ENCODE measurements at regions not wholly inside any gene's neighbourhood (a gene's known extent, or its start where the extent isn't known, plus 50 kb on each side); places are given as distances from the start of the nearest gene placed in this dataset.

- no peaks in the 10 kb centered on the region for H3K4me1 Mint-ChIP-seq (ENCODE audit: low read depth, unreplicated experiment)
- H3K9me3 Mint-ChIP-seq (ENCODE audit: unreplicated experiment), result peaks cover 4% of the 10 kb centered on the region
- H3K4me3 Mint-ChIP-seq (ENCODE audit: unreplicated experiment), result no peak overlapping the region
- no peak for DNase-seq
- H3K27me3 Mint-ChIP-seq (ENCODE audit: unreplicated experiment), result peaks cover 5% of the 10 kb centered on the region
- H3K36me3 Mint-ChIP-seq (ENCODE audit: unreplicated experiment), result peaks cover 4% of the 10 kb centered on the region
- TF ChIP-seq, protein P1, sequence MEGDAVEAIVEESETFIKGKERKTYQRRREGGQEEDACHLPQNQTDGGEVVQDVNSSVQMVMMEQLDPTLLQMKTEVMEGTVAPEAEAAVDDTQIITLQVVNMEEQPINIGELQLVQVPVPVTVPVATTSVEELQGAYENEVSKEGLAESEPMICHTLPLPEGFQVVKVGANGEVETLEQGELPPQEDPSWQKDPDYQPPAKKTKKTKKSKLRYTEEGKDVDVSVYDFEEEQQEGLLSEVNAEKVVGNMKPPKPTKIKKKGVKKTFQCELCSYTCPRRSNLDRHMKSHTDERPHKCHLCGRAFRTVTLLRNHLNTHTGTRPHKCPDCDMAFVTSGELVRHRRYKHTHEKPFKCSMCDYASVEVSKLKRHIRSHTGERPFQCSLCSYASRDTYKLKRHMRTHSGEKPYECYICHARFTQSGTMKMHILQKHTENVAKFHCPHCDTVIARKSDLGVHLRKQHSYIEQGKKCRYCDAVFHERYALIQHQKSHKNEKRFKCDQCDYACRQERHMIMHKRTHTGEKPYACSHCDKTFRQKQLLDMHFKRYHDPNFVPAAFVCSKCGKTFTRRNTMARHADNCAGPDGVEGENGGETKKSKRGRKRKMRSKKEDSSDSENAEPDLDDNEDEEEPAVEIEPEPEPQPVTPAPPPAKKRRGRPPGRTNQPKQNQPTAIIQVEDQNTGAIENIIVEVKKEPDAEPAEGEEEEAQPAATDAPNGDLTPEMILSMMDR (IDR thresholded peaks at IDR 0.05; ENCODE audit: partially characterized antibody, unreplicated experiment), result no peak
- H3K27ac Mint-ChIP-seq (ENCODE audit: unreplicated experiment), result no peak overlapping the region
These were observed 108.9 kb upstream of the TOP3B start for GRCh38 chr22:22091400-22091878.

DNA sequence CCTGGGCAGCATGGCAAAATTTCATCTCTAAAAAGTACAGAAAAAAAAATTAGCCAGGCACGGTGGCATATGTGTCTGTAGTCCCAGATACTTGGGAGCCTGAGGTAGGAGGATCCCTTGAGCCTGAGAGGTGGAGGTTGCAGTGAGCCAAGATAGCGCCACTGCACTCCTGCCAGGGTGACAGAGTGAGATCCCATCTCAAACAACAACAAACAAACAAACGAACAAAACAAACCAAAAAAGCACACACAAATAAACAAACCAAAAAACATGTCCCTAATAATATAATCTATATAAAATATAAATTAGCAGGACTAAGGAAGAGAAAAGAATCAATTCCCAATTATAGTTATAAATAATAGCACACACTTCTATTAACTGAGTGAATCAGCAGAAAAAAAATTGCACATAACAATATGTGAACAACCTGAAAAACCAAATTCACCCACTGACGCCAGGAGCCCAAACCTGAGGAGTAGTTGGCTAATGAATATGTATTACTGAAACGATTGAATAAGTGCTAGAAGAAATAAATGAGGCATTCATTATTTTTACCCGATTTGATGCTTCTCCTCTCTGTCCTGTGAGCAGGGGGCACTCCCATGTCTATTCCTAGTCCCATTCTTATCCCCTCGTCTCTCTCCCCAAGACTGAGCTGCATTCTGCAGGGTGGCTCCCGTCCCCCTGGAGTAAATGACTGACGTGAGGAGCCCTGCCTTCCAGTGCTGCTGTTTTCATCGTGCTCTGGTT, 108.2 kb upstream of the TOP3B start:
- Mint-ChIP-seq H3K36me3 (ENCODE audit: unreplicated experiment) (peaks cover 3% of the 10 kb centered on the region), H3K27ac (ENCODE audit: unreplicated experiment) (no peak overlapping the region), H3K4me1 (ENCODE audit: low read depth, unreplicated experiment) (no peaks in the 10 kb centered on the region), H3K27me3 (ENCODE audit: unreplicated experiment) (peaks cover 5% of the 10 kb centered on the region), H3K9me3 (ENCODE audit: unreplicated experiment) (peaks cover 4% of the 10 kb centered on the region), H3K4me3 (ENCODE audit: unreplicated experiment) (no peak overlapping the region)
- TF ChIP-seq, protein P1 (IDR thresholded peaks at IDR 0.05; ENCODE audit: partially characterized antibody, unreplicated experiment), result no peak
- DNase-seq, result no peak

DNA sequence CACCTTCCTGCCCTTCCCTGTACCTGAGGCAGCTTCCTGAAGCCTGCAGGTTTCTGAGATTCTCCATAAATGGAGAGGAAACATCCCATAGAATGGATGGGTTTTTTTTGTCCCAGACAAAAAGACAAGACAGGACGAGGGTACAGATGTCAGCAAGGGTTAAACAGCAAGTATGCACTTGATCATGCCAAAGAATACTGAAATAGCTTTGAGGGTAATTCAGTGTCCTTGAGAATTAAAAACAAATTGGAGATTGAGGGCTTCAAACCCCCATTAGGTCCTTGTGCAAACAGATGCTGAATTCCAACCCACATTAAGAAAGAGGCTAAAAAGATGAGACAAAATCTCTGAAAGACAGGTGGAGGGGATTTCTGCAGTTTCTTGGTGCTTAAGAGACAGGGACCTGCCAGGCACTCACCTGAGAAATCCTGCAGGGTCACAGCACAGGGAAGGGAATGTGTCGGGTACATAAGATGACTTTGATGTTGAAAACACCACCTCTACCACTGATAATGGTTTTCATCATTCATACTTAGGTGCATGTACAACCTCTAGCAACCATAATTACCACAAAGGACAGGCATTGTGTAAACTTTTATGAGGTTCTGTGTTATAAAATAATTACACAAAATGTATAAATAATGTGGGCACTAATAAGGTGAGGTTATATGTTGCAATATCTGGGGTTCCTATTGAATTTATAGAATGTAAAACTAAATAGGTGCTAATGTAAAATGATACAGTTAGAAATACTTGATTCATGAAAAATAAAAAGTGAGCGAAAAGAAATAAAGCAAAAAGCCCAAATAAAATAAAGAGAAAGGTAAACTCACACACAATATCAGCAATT, 107.1 kb upstream of the TOP3B start:
- H3K36me3 Mint-ChIP-seq (ENCODE audit: unreplicated experiment), result no peaks in the 10 kb centered on the region
- no peak for DNase-seq
- peaks cover 5% of the 10 kb centered on the region for H3K27me3 Mint-ChIP-seq (ENCODE audit: unreplicated experiment)
- H3K9me3 Mint-ChIP-seq (ENCODE audit: unreplicated experiment), result peaks cover 4% of the 10 kb centered on the region
- no peak overlapping the region for H3K27ac Mint-ChIP-seq (ENCODE audit: unreplicated experiment)
- TF ChIP-seq, protein P1 (IDR thresholded peaks at IDR 0.05; ENCODE audit: partially characterized antibody, unreplicated experiment), result no peak
- H3K4me1 Mint-ChIP-seq (ENCODE audit: low read depth, unreplicated experiment), result no peaks in the 10 kb centered on the region
- no peak overlapping the region for H3K4me3 Mint-ChIP-seq (ENCODE audit: unreplicated experiment)

DNA sequence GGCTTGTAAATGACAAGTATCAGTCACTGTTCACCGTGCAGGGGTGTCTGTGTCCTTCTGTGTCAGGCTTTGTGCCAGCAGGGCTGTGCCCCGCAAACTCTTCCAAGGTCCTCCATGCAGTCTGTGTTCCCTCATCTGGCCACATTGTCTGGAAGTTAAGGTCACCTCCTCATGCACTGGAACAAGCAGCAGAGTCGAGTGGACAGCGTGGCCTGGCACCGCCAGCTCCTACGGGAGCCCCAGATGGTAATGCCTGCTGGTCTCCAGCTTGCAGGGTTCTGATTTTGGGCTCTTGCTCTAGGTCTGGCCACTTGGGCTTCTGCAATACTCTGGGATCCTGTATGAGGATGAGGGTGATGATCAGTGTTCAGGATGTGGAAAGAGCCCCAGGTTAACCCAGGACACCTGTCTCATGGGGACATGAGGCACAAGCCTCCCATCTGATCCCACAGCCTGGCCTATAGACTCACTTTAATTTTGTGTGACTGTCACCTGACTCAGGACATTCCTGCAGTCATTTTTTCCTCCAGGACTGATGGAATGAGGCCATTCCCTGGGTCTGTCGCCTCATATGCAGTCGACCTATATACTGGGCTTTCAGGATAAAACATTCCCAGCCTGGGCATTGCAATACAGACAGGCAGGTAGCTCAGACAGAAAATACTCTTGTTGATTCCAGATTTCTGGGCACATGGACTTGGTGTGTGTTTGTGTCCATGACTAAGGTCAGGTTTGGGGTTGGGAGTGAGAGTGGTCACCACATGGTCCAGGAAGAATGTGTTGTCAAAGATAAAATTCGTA, 106.3 kb upstream of the TOP3B start:
- H3K27ac Mint-ChIP-seq (ENCODE audit: unreplicated experiment), result no peak overlapping the region
- H3K4me1 Mint-ChIP-seq (ENCODE audit: low read depth, unreplicated experiment), result no peaks in the 10 kb centered on the region
- no peak overlapping the region for H3K4me3 Mint-ChIP-seq (ENCODE audit: unreplicated experiment)
- H3K9me3 Mint-ChIP-seq (ENCODE audit: unreplicated experiment), result peaks cover 4% of the 10 kb centered on the region
- DNase-seq, result no peak
- peaks cover 6% of the 10 kb centered on the region for H3K27me3 Mint-ChIP-seq (ENCODE audit: unreplicated experiment)
- peaks cover 4% of the 10 kb centered on the region for H3K36me3 Mint-ChIP-seq (ENCODE audit: unreplicated experiment)
- TF ChIP-seq, protein P1 (IDR thresholded peaks at IDR 0.05; ENCODE audit: partially characterized antibody, unreplicated experiment), result no peak

Data from glutamatergic neuron (in vitro differentiated cells).